HG02938 (cell line): ENCODE measurements at regions not wholly inside any gene's neighbourhood (a gene's known extent, or its start where the extent isn't known, plus 50 kb on each side); places are given as distances from the start of the nearest gene placed in this dataset.

Experiments used
- ATAC-seq: cut with Tn5 transposase; IDR thresholded peaks from one replicate; pipeline ENCODE4 v1.9.1; 2021; ENCODE audit warnings: mild to moderate bottlenecking, moderate library complexity; ENCODE audit not compliant: unreplicated experiment

DNA sequence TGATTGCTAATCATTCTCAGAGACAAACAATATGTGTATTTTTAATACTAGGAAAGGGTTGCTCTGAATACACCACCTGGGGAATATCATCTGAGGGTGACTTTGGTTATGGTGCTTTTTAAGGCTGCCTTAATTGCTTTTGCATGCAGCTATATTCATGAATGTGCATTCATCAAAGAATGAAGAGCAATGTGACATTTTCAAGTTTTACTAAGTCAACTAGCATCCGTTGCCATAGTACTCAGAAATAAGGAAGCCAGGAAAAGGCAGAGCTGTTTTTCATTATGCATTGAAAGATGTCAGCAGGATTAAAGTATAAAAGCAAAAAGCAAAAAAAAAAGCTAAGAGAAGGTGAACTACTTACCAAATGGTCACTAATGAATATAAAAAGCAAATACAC, 67.4 kb upstream of the PCDH18 start:
- no peak for ATAC-seq

DNA sequence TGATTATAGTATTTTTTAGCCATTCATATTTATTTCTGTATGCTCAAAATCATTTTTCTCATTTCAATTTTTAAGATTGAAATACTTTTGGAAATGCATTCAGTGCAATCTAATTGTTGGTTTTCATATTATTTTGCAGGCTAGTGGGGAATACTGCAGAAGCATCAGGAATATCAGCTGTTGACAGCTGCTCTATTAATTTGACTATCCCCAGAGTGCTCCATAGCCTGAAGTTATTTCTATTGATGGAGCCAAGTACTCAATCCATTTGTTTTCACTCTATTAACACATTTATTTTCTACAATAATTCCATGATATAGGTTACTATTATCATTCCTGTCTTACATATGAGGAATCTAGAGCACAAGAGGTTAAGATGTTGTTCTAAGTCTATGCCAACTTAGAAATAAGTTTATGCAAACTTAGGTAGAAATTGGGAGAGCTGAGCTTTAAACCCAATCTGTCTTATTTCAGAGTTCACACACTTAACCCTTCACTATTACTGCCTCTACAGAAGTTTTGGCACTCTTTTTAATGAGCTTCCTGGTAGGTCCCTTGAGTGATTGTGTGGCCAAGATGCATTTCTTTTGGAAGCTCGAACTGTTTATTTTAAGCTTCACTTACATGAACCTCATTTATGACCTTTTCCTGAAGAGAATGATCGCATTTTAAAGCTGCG, 65.6 kb upstream of the PCDH18 start:
- ATAC-seq, result no peak

DNA sequence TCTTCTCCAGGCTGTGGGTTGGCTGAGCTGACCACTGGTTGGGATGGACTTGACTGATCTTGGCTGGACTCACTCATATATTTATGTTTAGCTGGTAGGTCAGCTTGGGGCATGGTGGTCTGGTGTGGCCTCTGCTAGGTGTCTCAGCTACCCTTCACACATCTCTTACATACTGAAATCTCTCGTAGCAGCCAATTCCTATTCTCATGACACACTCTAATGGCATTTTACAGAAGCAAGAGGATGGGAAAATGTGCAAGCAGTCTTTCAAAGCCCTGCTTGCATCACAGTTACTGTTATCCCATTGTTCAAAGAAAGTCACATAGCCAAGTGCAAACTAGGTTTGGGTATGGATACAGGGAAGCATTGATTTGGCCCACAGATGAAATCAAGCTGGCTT, 55.5 kb upstream of the PCDH18 start:
- ATAC-seq, result no peak

DNA sequence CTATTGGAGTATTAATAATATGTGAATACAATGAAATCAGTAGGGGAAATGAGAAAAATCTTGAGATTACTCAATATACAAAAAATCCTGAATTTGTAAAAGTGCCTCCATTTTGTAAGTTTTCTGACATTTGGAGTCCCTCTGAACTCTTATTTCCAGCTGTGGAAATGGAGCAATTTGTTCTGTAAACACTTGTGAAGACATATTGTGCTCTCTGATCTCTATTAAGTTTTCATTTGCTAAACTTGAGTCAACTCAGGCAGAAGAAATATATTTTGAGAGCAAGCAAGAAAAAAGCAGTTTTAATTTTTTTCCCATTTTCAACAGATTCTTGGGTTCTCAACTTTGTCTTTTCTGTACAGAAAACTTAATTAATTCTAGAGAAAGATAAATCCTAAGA, 51.4 kb upstream of the PCDH18 start:
- no peak for ATAC-seq
